ENCODE measurements at regions not wholly inside any gene's neighbourhood (a gene's known extent, or its start where the extent isn't known, plus 50 kb on each side); places are given as distances from the start of the nearest gene placed in this dataset.

DNA sequence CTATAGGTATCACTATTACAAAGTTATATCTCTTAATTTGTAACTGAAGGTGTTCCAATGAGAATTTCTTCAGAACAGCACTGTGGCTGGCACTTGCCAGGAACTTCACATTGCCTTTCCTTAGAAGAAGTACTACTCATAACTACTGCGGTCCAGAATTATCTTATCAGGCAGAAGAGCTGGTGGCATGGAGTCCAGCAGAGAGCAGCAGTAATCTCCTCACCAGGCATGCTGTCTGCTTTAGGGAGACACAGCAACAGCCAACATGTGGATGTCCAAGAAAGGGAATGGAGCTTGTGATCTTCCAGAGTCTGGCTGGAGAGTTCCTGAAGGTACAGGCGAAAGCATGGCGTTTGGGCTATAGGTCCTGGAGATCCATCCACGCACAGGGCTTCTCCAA lies 919.7 kb upstream of the NR2F2 start:
- Histone ChIP-seq H3K23me2 (ENCODE audit: low read depth, low read length) (no peaks in the 10 kb centered on the region), H3K4me2 (ENCODE audit: insufficient read depth in 1 of 2, low read depth in 2 of 2, low read length in 2 of 2) (no peak overlapping the region), H3K23ac (ENCODE audit: insufficient read length) (no peak overlapping the region), H2BK15ac (ENCODE audit: low read length) (no peak overlapping the region), H3K79me2 (ENCODE audit: control insufficient read depth in 1 of 2, insufficient read depth in 2 of 2, low read length in 2 of 2) (no peaks in the 10 kb centered on the region), H3K4me3 (ENCODE audit: extremely low read depth in 1 of 4, insufficient read depth in 2 of 4, low read depth in 3 of 4, low read length in 4 of 4) (no peak overlapping the region), H2BK120ac (replicated peaks; ENCODE audit: low read depth, low read length) (no peak overlapping the region), H2BK12ac (ENCODE audit: low read depth, low read length) (no peak overlapping the region), H4K20me1 (replicated peaks in 1 of 2; ENCODE audit: control insufficient read depth in 1 of 2, insufficient read depth in 2 of 2, low read length in 2 of 2) (no peaks in the 10 kb centered on the region), H4K8ac (ENCODE audit: extremely low read depth, insufficient read depth, low read length) (no peak overlapping the region), H3K9ac (replicated peaks in 1 of 4; ENCODE audit: extremely low read depth in 1 of 4, low read depth in 3 of 4, low read length in 3 of 4) (no peak overlapping the region), H3K4me1 (replicated peaks in 1 of 4; ENCODE audit: control insufficient read depth in 3 of 4, insufficient read depth in 4 of 4, low read length in 3 of 4) (no peaks in the 10 kb centered on the region), H3K9me3 (ENCODE audit: insufficient read depth in 2 of 2, low read depth in 1 of 2, low read length in 1 of 2) (no peaks in the 10 kb centered on the region), H4K91ac (replicated peaks; ENCODE audit: insufficient read length, low read length) (no peak overlapping the region), H2AFZ (ENCODE audit: low read length) (no peak overlapping the region), H2BK20ac (ENCODE audit: low read length) (no peak overlapping the region), H4K5ac (ENCODE audit: insufficient read length, low read depth, low read length) (no peak overlapping the region), H3K4ac (replicated peaks; ENCODE audit: insufficient read length, low read depth, low read length) (no peak overlapping the region), H3K27ac (ENCODE audit: low read depth, low read length) (no peak overlapping the region), H3K79me1 (ENCODE audit: low read depth, low read length) (no peaks in the 10 kb centered on the region), H3K18ac (ENCODE audit: extremely low read depth, low read length) (no peak overlapping the region), H3K27me3 (replicated peaks in 1 of 4; ENCODE audit: control insufficient read depth in 3 of 4, extremely low read depth in 1 of 4, insufficient read depth in 3 of 4, low read length in 3 of 4) (no peaks in the 10 kb centered on the region), H3K14ac (ENCODE audit: insufficient read length) (no peak overlapping the region), H3K56ac (replicated peaks; ENCODE audit: insufficient read length, low read depth, low read length) (no peak overlapping the region), H3K36me3 (ENCODE audit: control insufficient read depth in 2 of 4, insufficient read depth in 4 of 4, low read length in 3 of 4) (no peaks in the 10 kb centered on the region), H2AK5ac (ENCODE audit: low read depth, low read length) (no peak overlapping the region), H2BK5ac (ENCODE audit: low read depth, low read length) (no peak overlapping the region)
- FAIRE-seq (no peak), DNase-seq (ENCODE audit: low read depth in 1 of 2, low spot score in 2 of 2) (no peak)
- ChIA-PET POLR2A (ENCODE audit: partially characterized antibody) (no interaction called here), CTCF (ENCODE audit: partially characterized antibody) (no interaction called here)
- WGBS, 2 experiments (ENCODE audit: extremely low coverage in 1 of 2, insufficient coverage in 1 of 2, insufficient read length in 1 of 2, insufficient replicate concordance in 2 of 2, low coverage in 1 of 2, low lambda C conversion rate in 2 of 2, missing lambda C conversion rate in 1 of 2) = 95% methylated on average over 4 of the region's 4 CpGs; no CpG with 5 or more reads in 1 of the 2 experiments
- TF ChIP-seq MAFK (IDR thresholded peaks at IDR 0.05; ENCODE audit: low read depth, low read length) (no peak), POLR2AphosphoS5 (IDR thresholded peaks at IDR 0.05; ENCODE audit: low read depth, low read length) (no peak)

Data from H1 (cell line).